ENCODE measurements at regions not wholly inside any gene's neighbourhood (a gene's known extent, or its start where the extent isn't known, plus 50 kb on each side); places are given as distances from the start of the nearest gene placed in this dataset.
"Not testable (repeated sequence)": the region's sequence is repeated elsewhere in the genome, so short reads cannot be mapped to it uniquely, and the experiment has no call there.

DNA sequence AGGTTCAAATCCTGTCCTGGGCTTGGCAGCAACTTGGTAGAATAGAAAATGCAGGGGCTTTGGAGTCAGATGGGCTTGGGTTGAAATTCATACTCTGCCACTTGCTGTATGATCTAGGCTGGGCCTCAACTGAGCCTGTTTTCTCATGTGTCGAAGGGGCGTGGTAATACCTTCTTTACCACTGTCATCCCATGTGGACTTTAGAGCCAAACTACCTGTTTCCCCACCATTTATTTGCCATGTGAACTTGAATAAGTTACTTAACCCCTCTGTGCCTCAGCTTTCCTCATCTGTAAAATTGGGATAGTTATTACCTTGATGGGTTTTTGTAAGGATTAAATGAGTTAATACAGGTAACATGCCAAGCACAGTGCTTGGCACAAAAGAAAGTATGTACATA lies 106.0 kb downstream of the COPRS start:
- intact Hi-C loops (cut with DNase I), result no loop called here
- DNase-seq, result no peak
- no peak for ATAC-seq (ENCODE audit: poor library complexity)

DNA sequence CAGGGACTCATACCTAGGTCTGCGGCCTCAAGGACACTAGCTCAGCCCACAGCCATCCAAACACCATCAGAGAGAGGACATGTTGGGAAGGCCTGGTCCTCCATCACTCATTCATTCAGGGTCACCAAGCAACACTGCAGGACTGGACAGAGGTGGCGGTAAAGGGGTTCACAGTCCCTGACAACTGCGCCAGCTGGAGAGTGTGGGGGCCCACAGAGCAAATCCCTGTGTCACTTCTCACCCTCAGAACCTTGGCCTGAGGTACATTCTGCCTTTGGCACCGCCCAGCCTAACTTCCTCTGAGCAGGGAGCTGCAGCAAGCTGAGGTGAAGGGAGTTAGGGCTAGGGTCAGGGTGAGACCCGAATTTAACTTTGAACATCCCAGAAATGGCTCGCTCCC lies 106.5 kb downstream of the COPRS start:
- intact Hi-C loops (cut with DNase I), result no loop called here
- ATAC-seq (ENCODE audit: poor library complexity) (no peak), DNase-seq (no peak)

DNA sequence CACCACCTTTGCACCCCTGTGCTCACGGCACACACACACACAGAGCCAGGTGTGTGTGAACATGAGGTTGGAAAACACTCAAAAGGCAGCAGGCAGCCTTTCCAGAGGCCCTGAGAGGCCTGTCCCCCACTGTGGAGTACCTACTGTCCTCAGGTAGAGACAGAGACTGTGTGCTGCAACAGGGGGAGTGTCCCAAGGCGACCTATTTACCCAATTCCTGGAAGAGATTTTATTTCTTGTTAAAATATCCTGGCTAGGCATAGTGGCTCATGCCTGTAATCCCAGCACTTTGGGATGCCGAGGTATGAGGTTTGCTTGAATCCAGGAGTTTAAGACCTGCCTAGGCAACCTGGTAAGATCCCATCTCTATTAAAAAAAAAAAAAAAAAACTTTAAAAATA lies 108.5 kb downstream of the COPRS start:
- DNase-seq (no peak), ATAC-seq (ENCODE audit: poor library complexity) (no peak)
- intact Hi-C loops (cut with DNase I), result no loop called here

DNA sequence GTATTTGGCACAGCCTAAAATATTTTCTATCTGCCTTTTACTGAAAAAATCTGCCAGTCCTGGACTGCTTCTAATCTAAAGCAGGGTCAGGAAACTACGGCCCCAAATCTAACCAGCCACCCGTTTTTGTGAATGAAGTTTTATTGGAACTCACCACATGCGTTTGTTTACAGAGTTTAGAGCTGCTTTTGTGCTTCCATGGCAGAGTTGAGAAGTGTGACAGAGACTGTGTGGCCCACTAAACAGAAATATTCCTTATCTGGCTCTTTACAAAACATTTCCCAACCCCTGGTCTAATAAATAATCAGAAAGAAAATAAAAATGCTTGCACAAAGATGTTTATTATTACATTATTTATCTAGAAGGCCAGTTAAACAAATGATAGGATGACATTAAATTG lies 110.2 kb downstream of the COPRS start:
- no peak for DNase-seq
- intact Hi-C loops (cut with DNase I), result no loop called here
- ATAC-seq (ENCODE audit: poor library complexity), result no peak

DNA sequence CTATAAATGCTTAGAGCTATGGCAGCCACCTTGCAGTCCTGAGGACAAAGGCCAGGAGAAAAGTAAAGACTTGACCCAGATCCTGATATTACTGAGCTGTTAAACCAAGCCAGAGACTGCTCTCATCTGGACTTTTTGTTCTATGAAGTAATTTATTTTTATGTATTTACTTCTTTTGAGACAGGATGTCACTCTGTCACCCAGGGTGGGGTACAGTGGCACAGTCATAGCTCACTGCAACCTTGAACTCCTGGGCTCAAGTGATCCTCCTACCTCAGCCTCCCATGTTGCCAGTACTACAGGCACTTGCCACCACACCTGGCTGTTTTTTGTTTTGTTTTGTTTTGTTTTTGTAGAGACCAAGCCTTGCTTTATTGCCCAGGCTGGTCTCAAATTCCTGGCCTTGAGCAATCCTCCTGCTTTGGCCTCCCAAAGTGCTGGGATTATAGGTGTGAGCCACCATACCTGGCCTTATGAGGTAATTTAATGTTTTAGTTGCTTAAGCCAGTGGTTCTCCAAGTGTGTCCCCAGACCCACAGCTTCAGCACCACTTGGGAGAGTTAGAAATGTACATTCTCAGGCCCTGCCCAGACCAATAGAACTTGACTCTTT lies 112.1 kb downstream of the COPRS start:
- intact Hi-C loops (cut with DNase I), result no loop called here
- DNase-seq, result no peak
- no peak for ATAC-seq (ENCODE audit: poor library complexity)

DNA sequence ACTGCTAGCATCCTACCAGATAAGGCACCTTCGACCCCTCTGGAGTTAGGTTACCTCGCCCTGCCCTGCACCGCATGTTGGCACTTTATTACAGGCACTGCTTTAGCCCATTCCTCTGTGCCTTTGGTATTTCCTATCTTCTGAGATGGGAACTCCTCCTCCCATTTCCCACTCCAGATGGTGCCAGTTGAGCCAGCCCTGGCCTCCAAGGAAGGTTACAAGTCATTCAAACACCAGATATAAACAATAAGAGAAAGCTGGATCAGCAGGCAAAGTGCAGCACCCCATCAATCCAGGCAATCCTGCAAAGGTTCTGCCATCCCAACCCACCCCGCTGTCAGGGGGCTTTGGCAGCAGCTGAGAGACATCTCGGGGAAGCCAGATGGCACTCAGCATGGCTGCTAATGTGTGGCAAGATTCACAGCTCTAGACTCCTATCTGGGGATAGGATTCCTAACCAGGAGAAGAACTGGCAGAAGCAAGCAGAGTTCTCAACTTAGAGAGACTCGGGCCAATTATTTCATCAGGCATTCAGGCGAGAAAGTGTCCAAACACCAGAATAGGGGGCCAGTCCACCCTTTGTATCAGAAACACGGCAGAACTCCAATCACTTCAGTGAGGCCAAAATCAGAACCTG lies 113.0 kb downstream of the COPRS start:
- no peak for DNase-seq
- peak; percentile 19 for ATAC-seq (ENCODE audit: poor library complexity)
- intact Hi-C loops (cut with DNase I), result no loop called here

DNA sequence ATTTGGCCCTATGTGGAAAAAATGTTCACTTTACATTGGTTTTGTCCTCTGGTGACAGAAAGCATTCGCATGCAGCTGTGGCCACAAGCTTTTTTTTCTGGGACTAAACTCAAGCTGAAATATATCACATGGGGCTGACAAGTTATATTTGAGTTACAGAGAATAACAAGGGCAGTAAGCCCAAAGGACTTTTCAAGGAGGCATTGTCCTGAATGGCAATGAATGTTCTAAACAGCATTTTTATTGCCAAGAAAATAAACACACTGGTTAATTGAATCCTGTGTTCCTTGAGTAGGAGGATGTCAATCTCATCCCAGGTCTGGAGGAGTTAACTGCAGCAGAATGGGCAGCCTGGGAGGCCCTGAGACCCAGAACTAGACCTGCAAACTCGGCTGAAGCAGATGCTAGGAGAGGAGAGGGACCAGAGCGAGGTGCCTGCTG lies 114.5 kb downstream of the COPRS start:
- ATAC-seq (ENCODE audit: poor library complexity), result peak; percentile 53
- intact Hi-C loops (cut with DNase I), result no loop called here
- no peak for DNase-seq

DNA sequence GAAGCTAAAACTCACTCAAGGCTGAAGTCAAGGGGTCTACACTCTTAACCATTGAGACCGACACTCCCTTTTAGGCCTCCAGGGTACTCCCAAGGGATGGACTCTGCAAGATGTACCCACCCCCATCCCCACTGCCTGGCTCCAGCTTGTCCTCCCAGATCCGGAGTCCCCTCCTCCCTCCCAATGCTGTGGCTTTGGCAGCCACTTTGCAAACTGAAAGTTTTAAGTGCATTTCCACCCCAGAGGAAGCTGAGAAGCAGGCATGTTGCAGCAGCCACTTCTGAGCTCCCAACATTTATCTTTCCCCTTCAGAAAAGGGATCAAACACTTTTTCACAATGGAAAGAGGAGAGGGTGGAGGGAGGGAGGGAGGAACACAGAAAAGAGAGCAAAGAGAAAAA lies 115.2 kb downstream of the COPRS start:
- DNase-seq, result no peak
- peak; percentile 25 for ATAC-seq (ENCODE audit: poor library complexity)
- intact Hi-C loops (cut with DNase I), result no loop called here

DNA sequence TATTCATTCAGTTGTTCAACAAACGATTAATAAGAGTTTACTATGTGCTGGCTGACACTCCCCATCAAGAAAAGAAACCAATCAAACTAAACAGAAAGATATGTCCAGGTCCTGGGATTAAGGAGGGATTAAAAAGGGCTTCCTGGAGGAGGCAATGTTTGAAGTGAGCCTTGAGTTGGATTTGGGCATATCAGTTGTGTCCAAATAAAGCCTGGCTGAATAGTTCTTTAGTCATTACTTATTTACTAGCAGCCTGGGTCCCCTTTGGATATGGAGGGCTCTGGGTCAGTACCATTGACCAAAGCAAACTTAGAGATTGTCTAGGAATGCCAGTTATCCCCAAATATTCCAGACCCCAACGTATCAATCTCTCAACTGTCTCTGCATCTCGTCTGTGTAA lies 117.7 kb downstream of the COPRS start:
- intact Hi-C loops (cut with DNase I), result no loop called here
- DNase-seq (no peak), ATAC-seq (ENCODE audit: poor library complexity) (no peak)

DNA sequence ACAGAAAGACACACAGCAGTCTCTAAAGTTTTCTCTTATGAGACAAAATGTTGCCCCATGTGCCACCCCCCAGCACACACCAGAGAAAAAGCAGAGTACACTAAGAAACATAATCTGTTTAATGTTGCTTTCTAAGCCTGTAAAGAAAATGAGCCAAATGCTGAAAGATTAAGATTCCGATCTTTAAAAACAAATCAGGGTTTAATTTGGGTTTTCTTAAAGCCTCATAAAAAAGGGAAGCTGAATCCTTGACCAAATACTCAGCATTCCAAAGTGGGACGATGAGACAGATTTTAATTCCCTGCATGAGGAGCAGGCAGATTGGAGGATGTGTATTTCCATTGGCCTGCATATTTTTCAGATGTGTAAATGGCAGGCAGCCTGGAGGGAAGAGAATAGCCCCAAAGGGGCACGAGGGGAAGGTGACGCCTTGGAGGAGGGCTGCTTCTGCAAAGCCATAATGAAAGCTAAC lies 118.4 kb downstream of the COPRS start:
- no peak for DNase-seq
- ATAC-seq (ENCODE audit: poor library complexity), result no peak
- intact Hi-C loops (cut with DNase I), result no loop called here

DNA sequence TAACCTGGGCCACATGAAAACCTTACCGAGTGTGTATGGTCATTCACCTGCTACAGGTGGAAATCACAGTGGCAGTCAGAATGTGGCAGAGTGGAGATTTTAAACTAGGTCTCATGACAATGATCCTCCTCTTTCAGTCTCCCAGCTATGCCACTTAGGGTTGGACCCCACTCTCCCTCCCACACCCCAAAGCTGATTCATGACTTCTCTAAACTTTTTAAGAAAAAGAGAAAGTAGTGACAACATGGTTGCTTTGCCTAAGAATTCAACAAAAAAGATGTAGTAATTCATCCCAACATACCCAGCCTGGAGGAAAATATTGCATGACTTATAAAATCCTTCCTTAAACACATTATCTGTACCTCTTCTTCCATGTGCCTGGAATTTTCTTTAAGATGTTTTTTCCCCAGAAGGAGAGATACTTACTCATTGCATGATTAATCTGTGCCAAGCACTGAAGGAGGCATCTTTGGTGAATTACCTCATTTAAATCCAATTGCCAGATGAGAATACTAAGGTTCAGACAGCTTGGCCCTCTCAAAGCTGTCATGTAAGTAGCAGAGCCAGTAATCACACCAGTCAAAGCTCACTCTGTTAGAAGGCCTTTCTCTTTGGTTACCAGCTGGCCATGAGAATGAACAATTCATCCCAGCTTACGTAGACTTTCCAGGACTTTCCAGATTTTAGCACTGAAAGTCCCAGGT lies 119.9 kb downstream of the COPRS start:
- no peak for DNase-seq
- intact Hi-C loops (cut with DNase I), result no loop called here
- ATAC-seq (ENCODE audit: poor library complexity), result peak; percentile 55

DNA sequence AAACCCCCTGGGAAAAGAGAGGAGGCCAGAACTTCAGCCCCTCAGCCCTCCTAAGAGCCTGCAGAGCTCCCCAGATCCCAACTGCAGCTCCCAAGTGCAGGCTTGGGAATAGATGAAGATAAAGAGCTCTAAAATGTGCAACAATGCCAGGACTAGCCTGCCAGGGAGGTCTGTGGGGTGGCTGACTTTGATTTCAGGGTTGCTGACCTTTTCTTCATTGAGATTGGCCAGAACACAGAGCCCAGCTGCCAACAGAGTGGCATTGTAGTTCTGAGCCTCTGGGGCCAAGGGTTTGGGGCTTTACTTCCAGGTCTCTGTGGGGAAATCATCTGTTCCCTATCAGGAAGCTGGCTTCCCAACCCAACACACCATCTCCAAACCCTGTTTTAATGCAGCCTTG lies 120.6 kb downstream of the COPRS start:
- DNase-seq, result no peak
- ATAC-seq (ENCODE audit: poor library complexity), result peak; percentile 81
- intact Hi-C loops (cut with DNase I), result no loop called here

DNA sequence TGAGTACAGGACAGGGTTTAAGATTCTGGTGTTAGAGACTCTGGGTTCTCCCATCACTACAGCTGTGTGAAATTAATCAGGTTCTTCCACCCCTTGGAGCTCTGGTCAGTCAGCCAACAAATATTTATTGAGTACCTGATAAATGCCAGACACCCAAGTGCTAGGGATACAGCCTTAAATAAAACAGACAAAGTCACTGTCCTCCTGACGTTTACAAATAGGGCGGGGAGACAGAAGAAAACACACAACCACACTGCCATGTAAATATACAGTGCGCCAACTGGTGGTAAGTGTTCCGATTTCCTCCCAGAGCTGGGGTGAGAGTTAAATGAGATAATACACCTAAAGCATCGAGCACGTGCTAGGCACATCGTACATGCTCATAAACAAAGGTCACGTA lies 121.0 kb downstream of the COPRS start:
- peak; percentile 65 for ATAC-seq (ENCODE audit: poor library complexity)
- DNase-seq, result no peak
- intact Hi-C loops (cut with DNase I), result no loop called here

DNA sequence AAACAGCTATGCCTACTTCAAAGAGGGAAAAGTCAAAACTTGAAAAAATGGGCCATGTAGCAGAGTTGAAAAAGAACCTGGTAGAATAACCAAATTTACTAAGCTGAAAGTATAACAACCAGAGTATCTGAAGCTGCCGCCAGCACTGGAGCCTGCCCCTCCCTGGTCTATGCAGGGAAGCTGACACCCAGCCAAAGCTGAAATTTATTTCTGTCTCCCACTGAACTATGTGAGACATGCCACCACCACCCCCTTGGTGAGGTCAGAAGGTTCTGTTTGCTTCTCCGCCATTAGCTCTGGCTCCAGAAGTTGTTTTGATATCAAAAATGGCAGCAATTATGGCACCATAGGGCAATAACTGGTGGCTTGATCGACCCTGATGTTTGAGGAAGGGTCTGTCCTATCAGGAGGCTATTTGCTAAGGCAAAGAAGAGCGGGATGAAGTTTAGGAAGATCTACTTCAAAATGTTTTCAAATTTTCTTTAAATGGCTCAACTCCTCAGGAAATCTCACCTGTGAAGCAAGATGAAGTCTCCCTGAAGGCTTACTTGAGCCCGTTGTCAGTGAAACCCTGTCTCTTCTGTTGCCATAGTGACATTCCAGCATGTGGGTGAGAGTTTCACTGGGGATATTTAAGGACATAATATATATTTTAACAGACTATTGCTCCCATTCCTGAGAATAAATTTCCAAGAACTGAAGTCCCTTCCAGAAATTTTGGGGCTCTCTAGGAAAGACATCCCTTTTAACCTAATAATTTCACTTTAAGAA lies 122.0 kb downstream of the COPRS start:
- ATAC-seq (ENCODE audit: poor library complexity) (peak; percentile 73), DNase-seq (no peak)
- intact Hi-C loops (cut with DNase I), result no loop called here

DNA sequence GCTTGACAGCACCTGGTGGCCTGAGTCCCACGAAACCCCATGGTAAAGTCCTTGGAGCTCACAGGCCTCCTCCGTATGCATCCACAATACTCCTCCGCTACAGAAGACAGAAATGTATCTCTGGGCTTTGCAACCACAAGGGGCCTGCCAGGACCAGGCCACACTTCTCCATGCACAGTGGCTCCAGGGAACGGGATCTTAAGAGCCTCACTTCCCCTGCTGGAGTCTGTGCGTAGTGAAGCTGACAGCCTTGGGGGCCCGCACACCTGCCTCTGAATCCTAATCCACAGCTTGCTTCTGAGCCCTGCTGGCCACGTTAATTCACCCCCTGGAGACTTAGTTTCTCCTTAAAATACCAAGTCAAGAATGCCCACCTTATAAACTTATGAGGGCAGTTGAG lies 125.7 kb downstream of the COPRS start:
- no peak for ATAC-seq (ENCODE audit: poor library complexity)
- intact Hi-C loops (cut with DNase I), result no loop called here

DNA sequence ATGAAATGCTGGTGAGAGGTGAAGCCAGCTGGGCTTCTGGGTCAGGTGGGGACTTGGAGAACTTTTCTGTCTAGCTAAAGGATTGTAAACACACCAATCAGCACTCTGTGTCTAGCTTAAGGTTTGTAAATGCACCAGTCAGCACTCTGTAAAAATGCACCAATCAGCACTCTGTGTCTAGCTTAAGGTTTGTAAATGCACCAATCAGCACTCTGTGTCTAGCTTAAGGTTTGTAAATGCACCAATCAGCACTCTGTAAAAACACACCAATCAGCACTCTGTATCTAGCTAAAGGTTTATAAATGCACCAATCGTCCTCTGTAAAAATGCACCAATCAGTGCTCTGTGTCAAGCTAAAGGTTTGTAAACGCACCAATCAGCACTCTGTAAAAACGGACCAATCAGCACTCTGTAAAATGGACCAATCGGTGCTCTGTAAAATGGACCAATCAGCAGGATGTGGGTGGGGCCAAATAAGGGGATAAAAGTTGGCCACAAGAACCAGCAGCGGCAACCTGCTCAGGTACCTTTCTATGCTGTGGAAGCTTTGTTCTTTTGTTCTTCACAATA lies 127.4 kb downstream of the COPRS start:
- DNase-seq; intact Hi-C loops (cut with DNase I); ATAC-seq (ENCODE audit: poor library complexity): not testable (repeated sequence)

More for the DNA sequence above, 125.7 kb downstream of the COPRS start:
- DNase-seq, result no peak

DNA sequence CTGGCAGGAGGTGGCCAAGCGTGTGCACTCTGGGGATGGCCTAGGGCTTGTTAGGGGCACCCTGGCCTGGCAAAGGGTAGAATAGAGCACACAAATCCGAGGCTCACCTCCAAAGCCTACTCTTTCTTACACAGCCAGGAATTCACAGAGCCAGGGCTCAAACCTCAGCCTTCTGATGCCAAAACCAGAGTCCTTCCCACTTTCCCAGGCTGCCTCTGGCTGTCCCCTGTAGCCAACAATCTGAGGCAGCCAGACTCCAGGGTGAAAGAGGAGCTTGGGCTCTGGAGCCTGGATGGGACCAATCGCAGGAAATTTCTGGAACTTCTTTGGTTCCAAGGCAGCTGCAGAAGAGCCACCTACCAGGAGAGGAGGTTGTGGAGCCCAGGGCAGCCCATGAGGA lies 127.9 kb downstream of the COPRS start:
- DNase-seq (no peak), ATAC-seq (ENCODE audit: poor library complexity) (peak; percentile 55)
- intact Hi-C loops (cut with DNase I), result no loop called here

DNA sequence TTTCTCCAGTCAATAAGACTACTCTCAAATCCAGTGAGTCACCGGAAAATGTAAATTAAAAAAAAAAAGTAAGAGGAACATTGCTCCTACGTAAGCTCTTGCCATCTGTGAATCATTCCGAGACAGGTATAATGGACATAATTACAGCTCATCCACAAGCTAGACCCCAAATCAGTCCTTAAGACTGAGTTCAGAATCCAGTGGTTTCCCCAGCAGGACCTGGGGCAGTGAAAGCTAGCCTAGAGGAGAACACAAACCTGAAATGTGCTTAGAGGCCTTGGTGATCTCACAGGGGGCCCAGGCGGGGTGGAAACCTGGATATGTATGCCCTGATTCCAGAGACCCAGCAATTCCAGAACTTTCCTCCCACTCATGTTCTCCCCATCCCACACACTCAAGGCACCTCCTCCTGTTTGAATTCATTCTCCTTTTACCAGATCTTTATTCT lies 132.0 kb downstream of the COPRS start:
- intact Hi-C loops (cut with DNase I), result no loop called here
- DNase-seq (no peak), ATAC-seq (ENCODE audit: poor library complexity) (no peak)

DNA sequence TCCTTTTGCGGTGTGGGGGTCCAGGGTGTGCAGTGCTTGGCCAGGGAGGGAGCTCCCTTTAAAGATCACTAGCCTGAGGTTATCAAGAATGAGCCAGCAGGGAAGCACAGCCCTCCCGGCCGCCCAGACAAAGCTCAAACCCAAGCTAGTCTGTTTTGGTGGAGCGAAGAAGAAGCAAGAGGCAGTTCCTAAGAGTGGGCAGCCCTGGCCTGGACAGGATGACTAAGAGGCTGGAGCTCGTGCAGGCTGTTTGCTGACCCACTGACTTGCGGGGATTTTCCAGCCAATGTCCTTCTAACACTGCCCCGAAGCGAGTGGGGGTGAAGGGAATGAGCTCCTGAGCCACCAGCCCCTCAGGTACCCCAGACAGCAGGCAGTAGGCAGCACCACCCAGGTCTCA lies 134.4 kb downstream of the COPRS start:
- ATAC-seq (ENCODE audit: poor library complexity) (no peak), DNase-seq (no peak)
- intact Hi-C loops (cut with DNase I), result no loop called here
